HG02678 (cell line): ENCODE measurements at regions not wholly inside any gene's neighbourhood (a gene's known extent, or its start where the extent isn't known, plus 50 kb on each side); places are given as distances from the start of the nearest gene placed in this dataset.

Experiments
- ATAC-seq: cut with Tn5 transposase; IDR thresholded peaks from one replicate; pipeline ENCODE4 v1.9.1; 2021; ENCODE audit warnings: mild to moderate bottlenecking, moderate library complexity; ENCODE audit not compliant: unreplicated experiment

- no peak for ATAC-seq
Measured at GRCh38 chr2:151157000-151157735, 104.5 kb downstream of the RBM43 start.

DNA sequence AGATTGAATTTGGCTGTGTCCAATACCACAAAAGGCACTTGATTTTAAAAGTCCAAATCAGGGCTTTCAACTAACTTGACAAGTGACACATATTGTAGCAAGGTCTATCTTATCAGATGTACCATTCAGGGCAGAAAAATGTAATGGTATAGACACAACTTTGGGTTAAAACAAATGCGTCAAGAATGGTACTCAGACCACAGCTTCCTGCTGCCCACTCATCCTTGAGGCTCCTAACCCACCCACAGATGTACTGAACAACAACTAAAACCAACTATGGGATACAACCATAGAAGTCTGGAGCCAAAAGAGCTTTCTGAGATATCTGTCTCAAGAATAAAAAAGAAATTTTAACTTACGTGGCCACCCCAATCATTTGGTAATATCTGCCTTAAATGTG, 105.2 kb downstream of the RBM43 start:
- no peak for ATAC-seq

DNA sequence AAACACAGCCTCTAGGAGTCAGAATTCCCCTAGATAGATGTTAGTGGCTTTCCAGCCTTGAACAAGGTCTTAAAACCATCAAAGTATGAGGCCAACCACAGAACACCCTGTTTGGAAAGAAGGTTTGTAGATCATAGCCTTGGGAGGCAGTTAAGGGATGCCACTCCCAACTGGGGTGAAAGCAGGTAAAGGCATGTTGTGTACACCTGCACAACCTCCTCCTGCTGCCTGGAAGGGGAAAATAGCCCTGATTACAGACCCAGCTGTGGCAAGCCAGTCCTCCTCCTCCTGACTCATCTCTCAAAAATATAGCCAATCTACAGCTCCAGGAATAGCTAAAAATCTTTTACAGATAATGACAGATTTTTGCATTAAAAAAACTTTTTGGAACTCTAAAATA, 108.1 kb downstream of the RBM43 start:
- no peak for ATAC-seq

DNA sequence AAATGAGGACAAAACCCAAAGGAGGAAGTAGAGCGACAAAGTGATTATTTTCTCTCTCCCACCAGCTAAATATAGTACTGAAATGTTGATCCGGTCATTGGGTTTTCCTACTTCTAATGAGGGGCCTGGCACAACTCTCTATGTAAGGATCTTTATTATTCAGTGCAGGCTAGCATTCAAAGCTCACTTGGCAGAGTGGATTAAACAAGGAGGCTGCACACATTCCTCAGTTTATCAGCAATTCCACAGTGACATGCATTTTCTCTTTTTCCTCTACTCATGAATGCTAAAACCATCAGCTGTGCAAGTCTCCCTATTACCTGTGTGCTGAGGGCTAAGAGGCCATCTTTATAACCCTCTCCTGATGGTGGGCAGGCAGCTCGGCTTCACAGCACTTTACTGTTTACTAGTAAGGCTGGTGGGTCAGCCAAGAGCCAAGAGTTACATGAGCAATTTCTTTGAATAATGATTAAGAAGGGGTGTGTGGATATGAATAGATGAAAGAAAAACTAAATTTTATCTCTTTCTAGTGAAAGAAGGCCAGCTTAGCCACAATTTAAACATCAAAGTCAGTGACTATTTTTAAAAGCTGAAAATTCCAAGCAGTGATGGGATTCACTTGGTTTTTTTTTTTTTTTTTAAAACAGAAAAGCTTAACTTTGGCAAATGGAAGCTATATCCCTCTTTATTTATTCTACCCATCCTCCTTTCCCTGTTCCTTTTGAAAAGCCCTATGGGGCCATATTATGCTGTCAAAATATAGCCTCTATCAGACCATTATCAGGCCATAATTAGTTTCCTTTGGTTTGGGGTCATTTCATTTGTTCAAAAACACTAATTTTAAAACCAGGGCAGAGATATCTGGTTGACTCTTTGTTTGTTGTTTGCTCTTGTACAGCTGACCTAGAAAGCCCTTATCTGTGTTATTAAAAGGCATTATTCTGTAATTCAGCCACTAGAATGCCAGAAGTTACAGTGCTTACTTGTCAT, 111.0 kb downstream of the RBM43 start:
- ATAC-seq = no peak

GRCh38 chr2:151138507-151138906, 123.2 kb downstream of the RBM43 start:
- no peak for ATAC-seq

DNA sequence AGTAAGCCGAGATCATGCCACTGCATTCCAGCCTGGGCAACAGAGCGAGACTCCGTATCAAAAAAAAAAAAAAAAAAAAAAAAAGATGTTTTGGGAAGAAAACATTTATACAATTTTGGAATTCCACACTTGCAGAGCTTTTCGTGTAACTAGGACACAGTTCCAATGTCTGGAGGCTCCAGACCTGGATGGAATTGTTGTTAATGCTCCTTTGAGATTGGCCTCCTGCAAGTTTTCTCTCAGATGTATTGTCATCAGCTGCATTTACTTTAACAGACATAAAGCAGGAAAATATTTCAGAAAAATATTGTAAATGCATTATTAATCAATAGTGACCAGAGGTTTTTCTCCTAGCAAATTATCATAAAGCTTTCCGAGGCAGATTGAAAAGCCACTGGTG, 124.1 kb downstream of the RBM43 start:
- no peak for ATAC-seq

- ATAC-seq = no peak
Measured at GRCh38 chr2:151120011-151120410, 141.7 kb downstream of the RBM43 start.

DNA sequence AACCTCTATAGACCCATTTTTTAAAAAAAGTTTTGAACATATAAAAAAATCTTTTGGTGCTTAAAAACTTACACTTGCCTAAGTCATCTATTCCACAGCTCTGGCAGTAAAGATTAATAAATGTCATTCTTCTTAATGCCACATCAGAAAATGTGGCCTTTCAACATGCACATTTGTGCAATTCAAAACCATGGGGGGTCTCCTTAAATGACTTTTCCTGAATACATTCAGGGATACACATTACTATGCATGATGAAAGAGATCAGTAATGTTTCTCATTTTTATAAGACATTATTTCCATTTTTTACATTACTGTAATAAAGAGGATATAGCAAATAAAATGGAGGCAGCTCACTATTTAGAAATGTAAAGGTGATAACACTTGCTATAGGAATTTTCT, 142.3 kb downstream of the RBM43 start:
- ATAC-seq = no peak

DNA sequence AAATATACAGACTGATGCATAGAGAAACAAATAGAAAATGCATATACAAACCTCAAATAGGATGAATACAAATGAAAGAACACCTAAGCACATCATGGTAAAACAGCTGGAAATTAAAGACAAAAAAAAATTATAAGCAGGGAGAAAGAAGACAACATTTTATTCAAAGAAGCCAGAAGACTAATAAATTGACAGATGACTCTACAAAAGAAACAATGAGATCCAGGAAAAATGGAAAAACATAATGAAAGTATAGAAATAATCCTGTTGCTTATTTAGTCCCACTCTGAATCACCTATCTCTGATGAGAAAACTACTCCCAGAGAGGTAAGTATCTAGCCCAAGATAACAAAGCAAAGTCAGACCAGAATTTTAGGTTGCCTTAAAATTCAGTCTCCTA, 143.4 kb downstream of the RBM43 start:
- no peak for ATAC-seq

DNA sequence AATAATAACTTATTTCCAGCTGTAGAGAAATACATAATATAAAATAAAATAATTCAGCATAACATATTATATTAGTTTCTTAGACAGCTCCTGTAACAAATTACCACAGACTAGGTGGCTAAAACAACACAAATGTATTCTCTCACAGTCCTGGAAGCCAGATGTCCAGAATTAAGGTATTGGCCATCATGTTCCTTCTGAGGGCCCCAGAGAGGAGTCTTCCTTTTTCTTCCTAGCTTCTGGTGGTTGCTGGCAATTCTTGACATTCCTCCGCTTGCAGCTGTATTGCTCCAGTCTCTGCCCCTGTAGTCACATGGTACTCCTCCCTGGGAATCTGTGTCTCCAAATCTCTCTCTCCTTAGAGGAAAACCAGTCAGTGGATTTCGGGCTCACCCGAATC, 146.8 kb downstream of the RBM43 start:
- no peak for ATAC-seq

GRCh38 chr2:151113318-151113717, 148.3 kb downstream of the RBM43 start:
- ATAC-seq = no peak

DNA sequence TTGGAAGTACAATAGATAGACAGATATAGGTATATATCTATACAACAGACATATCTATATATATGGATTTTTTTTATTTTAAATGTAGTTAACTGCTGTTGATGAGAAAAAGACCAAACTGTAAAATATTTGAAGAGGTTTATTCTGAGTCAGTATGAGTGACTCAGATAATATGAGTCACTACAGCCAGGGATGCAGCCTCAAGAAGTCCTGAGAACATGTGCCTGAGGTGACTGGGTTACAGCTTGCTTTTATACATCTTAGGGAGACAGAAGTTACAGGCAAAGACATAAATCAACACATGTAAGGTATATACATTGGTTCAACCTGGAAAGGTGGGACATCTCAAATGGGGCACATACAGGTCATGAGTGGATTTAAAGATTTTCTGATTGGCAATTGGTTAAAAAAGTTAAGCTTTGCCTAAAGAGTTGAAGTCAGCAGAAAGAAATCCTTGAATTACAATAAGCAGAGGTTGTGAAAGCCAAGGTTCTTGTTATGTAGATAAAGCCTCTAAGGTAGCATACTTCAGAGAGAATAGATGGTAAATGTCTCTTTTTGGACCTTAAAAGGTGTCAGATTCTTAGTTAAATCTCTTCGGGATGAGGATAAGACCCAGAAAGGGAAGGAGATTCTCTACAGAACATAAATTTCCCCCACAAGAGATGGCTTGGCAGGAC, 149.9 kb downstream of the RBM43 start:
- ATAC-seq = no peak

GRCh38 chr2:151106805-151107506, 154.7 kb downstream of the RBM43 start:
- ATAC-seq = no peak

DNA sequence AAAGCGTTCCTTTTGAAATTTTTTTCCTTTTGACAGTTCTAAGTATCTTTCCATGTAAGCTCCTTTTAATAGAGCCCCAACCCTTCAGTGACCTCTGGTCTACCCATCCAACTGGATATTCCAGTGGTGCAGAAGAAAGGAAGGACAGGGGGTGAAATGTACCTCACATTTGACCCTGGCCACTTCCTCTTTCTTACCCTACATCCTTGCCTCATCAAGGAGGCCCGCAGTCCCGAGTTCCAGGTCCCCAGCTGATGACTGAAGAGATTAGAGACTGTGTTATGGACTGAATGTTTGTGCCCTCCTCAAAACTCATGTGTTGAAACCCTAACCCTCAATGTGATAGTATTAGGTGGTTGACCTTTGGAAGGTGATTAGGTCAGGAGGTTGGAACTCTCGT, 158.1 kb downstream of the RBM43 start:
- ATAC-seq = no peak

DNA sequence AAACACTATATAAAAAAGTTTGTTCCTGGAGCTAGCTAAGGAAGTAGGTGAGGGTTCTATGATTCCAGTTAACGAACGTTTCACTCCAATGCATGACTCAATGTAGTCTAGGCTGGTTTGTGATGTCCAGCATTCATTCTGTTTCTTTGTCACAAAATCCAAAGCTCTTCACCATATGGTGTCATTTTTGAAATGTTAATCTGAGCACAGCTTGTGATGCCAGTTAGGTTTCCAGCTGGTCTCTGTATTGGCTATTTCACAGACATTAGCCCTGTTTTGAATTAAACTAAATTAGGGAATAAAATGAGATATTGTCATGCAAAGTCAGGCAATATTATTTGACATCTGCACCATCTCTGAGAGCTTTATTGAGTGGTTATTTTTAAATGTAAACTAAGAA, 159.4 kb downstream of the RBM43 start:
- no peak for ATAC-seq

- ATAC-seq = no peak
Measured at GRCh38 chr2:151098841-151099240, 162.8 kb downstream of the RBM43 start.

DNA sequence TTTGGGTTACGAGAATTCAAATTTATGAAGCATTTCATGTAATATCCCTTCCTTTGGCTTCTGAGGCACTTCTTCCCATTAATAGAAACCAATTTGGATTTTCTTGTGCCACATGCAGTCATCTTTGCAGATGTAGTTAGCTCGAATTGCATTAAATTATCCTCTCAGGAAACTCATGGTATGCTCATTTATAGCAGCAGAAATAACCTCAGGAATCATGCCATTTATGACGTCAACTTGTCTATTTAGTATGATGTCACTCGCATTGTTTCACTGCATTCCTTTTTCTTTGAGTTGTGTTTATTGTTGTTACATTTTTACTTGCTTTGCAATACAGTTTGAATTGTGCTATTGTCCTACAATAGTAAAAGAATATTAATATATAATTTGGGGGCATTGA, 163.8 kb downstream of the RBM43 start:
- ATAC-seq = no peak

GRCh38 chr2:151097128-151097527, 164.5 kb downstream of the RBM43 start:
- ATAC-seq = no peak

GRCh38 chr2:151096235-151096634, 165.4 kb downstream of the RBM43 start:
- no peak for ATAC-seq

DNA sequence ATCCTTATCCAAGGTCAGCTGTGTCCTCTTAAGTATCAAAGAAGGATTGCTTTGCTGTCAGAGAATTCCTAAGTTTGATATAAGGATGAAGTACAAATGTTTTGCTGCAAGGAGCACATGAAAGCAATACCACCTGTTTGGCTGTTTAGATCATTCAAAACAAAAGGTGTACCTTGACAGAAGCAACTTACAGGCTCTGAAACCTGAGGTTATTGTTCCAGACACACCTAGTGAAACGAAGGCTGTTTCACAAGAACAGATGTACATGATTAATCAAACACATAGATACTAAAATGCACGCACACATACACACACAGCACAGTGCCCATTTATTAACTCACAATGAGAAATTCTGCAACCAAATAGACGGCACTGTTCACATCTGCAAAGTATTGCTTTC, 166.2 kb downstream of the RBM43 start:
- ATAC-seq = no peak

- ATAC-seq = no peak
Measured at GRCh38 chr2:151091583-151091982, 170.1 kb downstream of the RBM43 start.
